Stimulated activated CD8-positive, alpha-beta memory T cell treated with anti-CD3 and anti-CD28 coated beads, Interleukin-7, amount 100 ng/mL, for 4 hours (primary cell): ENCODE measurements at regions not wholly inside any gene's neighbourhood (a gene's known extent, or its start where the extent isn't known, plus 50 kb on each side); places are given as distances from the start of the nearest gene placed in this dataset.
"Not testable (repeated sequence)": the region's sequence is repeated elsewhere in the genome, so short reads cannot be mapped to it uniquely, and the experiment has no call there.

ENCODE experiments used
- DNase-seq, 2 donors: peaks; one replicate each; pipeline ENCODE4 v3.0.0-alpha.2; 2020; ENCODE audit warnings: low read depth in 2 of 2

DNA sequence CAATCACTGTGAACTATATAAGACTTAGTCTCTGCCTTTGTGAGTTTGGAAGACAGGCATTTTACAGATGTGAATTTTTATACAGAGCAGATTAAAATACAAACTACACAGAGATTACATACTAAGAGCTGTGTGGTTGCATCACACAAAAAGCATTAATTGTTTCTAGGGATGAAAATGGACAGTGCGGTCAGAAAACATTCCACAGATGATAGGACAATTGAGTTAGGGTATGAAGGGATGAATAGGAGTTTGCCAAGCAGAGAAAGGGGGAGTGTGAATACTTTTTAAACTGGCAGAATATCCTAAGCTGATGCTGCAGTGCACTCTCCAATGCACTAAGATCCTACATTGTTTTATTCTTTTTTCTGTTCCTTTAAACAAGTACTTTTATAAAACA lies 345.8 kb downstream of the VRK1 start:
- DNase-seq, result no peak

DNA sequence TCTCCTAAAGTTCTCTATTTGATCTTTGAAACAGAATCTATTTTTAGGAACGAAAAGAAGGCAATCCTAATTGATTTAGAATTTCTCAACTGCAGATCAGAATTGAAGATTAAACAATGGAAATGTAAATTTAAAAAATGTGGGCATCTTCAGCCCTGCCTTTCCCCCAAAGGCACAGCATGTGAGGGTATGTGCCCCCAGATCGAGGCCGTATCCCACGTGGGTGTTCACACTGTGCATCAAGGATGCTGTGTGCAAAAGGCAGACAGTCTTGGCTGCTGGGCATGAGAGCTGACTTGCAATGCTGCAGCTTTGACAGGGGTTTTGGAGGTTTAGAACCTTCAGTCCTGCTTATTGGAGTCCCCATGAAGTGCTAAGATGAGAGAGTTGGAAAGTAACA lies 346.3 kb downstream of the VRK1 start:
- DNase-seq, result no peak

DNA sequence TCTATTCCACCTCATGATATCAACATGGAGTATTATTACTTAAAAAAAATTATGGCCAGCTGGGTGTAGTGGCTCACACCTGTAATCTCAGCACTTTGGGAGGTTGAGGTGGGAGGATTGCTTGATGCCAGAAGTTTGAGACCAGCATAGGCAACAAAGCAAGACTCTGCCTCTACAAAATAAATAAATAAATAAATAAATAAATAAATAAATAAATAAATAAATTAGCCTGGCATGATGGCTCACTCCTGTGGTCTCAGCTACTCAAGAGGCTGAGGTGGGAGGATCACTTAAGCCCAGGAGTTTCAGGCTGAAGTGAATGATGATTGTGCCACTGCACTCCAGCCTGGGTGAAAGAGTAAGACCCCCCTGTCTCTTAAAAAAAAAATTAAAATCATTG lies 350.8 kb downstream of the VRK1 start:
- not testable (repeated sequence) for DNase-seq

DNA sequence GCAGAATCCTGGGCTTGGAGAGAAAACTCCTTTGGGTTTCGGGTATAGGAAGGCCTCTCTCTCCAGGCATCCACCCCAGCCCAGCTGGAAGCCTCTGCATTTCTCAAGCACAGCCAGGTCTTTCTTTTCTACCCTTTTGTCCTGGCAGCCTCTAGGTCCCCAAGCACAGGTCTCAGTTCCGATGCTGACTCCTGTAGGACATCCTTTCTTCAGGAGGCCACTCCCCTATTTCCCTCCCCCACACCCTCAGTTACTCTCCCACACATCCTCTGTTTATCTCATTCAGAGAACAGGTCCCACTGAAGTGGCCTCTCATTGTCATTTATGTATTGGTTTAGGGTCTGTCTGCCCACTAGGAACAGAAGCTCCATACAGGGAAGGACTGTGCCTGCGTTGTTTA lies 352.6 kb downstream of the VRK1 start:
- no peak for DNase-seq

DNA sequence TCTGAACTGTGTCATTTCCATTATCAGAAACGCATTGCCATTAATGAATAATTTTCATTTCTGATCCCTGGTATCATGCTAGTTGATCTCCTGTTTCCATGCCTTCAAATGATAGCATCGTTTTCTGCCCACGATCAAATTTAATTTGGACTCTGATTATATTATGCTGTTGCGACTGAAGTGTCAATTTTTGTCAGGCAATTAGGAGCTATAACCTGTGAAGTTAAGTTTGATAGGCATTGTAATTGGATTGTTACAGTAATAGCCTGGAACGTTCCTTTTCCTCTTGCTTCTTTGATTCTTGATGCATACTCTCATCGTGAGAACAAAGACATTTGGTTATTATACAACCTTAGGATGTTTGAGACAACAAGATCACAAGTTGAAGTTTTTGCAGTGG lies 356.3 kb downstream of the VRK1 start:
- DNase-seq, result no peak

DNA sequence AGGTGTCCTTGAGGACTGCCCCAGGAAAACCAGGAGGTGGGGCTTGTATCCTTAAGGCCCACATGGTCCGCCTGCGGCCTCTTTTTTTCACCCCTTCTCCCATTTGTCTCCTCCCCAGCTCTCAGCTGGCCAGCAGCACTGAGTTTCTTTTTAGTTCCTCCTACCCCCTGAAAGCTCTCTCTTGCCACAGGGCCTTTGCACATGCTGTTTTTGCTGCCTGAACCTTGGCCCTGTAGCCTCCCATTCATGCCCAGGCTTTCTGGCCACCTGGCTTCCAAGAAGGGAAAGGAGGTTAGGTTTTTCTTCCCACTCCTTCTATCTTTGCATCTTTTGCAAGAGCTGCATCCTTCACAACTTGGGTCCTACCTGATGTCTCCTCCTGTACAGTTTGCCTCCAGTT lies 358.1 kb downstream of the VRK1 start:
- DNase-seq, result no peak

DNA sequence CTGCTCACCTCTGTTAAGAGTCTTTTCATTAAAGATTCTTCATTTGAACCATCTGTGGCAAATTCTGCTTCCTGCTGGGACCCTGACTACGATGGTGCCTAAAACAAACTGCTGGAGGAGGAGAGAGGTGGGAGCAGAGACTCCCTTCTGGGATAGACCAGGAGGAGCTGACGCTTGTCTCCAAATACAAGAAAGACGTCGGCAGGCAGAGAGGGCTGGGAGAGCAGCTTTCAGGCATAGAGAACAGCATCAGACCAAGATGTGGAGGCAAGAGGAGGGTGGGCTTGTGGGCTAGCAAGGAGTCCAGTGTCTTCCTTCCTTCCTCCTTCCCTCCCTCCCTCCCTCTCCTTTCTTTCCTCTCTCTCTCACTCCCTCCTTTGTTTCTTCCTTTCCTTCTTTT lies 358.6 kb downstream of the VRK1 start:
- DNase-seq, result no peak

DNA sequence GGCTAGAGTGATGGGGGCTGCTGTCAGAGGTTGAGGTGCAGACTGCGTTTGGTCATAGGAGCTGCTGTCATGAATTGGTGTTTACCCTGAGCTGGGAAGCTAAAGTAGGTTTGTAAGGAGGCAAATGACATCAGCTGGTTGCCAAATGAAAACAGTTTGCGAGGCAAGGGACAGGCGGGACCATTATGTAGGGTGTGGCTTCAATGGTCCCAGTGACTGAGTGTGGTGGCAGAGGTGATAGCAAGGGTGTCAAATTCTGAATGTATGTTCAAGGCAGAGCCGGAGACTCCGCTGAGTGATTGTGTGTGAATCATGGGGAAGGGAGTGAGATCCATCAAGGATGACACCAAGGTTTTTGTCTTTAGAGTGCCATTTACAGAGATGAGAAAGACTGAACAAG lies 359.5 kb downstream of the VRK1 start:
- no peak for DNase-seq

DNA sequence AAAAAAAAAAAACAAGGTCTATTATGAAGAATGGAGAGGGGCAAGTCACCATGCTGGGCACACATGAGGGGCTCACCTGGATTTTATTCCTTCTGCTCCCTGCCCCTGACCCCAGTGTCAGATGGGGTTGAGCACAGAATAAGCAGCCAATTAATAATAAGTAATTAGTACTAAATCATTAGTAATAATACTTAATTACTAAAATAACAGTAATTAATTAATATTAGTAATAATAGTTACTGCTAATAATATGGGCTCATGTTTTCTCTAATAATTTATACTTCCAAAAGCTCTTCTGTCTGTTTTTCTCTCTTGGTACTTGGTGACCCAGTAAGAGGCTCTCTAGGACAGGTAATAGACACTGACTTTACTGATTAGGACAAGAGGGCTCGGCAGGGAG lies 360.9 kb downstream of the VRK1 start:
- no peak for DNase-seq

DNA sequence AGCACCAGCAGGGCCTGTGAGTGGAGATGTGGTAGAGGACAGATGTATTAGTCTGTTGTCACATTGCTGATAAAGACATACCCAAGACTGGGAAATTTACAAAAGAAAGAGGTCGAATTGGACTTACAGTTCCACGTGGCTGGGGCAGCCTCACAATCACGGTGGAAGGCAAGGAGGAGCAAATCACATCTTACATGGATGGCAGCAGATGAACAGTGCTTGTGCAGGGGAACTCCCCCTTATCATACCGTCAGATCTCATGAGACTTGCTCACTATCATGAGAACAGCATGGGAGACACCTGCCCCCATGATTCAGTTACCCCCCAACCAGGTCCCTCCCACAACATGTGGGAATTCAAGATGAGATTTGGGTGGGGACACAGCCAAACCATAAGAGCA lies 361.9 kb downstream of the VRK1 start:
- no peak for DNase-seq

DNA sequence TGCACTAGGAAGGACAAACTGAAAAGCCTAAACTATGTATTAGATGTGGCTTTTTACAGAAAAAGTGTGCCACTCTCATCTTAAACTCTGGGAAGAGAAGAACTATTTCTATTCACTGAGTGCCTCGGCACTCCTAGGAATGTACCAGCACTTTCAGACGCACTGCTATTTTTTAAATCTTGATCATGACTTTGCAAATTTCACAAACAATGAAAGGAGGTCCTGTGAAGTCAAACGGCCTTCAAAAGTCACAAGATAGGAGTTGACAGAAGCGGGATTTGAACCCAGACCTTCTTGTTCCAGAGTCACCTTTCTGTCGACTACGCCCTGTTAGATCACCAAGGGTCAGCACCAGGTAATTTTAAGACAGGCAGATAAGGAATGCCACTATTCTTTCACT lies 365.4 kb downstream of the VRK1 start:
- no peak for DNase-seq

DNA sequence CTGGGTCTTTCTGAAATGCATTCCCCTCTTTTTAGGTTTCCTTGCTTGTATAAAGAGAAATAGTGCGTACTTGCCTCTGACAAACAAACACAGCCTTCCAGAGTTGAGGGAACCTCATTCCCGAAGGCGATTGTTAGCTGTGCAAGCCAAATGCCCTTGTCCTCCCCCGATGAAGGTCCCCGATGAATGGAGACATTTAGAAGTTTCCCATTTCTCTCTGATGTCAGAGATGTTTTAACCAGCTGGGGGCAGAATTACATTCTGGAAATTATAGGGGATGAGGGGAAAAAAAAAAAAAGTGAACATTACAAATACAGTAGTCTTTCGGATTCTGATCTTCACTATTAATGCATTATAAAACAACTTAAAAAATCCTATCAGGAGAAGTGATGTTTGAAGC lies 366.8 kb downstream of the VRK1 start:
- DNase-seq, result no peak

DNA sequence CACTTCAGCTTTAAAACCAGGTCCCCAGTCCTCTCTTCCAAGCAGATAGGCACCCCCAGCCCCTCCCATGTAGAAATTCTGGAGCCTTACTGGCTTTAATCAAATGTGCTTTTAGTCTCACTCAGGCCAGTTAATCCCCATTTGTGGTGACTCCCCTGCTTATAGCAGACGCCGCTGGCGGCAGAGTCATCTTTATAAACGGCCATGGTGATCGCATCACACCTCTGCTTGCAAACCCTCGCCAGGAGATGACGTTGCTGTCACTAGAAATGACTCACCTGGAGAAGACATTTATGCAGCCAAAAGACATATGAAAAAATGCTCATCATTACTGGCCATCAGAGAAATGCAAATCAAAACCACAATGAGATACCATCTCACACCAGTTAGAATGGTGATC lies 369.3 kb downstream of the VRK1 start:
- DNase-seq, result no peak

DNA sequence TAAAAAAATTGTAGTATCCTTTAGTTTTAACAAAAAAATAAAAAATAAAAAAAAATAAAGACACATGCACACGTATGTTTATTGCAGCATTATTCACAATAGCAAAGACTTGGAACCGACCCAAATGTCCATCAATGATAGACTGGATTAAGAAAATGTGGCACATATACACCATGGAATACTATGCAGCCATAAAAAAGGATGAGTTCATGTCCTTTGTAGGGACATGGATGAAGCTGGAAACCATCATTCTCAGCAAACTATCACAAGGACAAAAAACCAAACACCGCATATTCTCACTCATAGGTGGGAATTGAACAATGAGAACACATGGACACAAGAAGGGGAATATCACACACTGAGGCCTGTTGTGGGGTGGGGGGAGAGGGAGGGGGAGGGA lies 370.4 kb downstream of the VRK1 start:
- DNase-seq, result not testable (repeated sequence)

DNA sequence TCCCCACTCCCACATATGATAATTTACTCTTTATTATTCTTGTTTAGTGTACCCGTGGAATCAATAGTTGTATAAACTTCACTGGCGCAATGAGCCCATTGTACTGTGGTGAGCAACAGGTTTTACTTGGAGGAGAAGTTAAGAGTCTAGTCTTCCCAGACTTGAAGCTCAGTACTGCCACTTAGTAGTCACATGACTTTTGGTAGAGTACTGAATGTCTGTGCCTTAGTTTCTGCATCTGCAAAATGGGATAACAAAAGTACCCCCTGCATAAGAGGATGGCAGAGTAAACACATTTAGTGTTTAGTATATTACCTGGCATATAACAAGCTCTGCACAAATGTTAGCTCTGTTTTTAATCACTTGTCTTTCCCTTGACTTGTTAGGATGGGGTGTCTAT lies 375.5 kb downstream of the VRK1 start:
- no peak for DNase-seq

DNA sequence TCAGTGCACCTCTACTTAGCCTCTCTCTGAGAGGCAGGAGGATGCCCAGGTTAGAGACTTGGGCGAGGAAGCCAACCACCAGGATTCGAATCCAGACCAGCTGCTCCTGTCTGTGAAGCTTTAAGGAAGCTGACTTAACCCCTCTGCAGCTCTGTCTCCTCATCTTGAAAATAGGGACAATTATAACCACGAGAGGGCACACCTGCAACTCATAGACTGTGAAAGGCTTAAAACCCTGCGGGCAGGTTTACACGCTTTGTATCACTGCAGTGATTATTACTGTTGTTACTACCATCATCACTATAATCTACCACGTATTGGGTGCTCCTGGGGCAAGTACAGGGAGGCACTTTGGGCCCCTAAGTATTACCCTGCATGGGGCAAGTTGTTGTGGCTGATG lies 379.8 kb downstream of the VRK1 start:
- DNase-seq, result no peak

DNA sequence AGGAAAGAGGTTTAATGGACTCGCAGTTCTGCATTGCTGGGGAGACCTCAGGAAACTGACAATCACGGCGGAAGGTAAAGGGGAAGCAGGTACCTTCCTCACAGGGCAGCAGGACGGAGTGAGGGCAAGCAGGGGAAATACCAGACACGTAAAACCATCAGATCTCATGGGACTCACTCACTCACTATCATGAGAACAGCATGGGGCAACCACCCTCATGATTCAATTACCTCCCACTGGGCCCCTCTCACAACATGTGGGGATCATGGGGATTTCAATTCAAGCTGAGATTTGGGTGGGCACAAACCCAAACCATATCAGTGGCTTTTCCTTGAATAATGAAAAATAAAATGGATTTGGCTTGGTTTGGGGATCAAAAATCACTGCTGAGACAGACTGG lies 380.5 kb downstream of the VRK1 start:
- DNase-seq, result no peak

DNA sequence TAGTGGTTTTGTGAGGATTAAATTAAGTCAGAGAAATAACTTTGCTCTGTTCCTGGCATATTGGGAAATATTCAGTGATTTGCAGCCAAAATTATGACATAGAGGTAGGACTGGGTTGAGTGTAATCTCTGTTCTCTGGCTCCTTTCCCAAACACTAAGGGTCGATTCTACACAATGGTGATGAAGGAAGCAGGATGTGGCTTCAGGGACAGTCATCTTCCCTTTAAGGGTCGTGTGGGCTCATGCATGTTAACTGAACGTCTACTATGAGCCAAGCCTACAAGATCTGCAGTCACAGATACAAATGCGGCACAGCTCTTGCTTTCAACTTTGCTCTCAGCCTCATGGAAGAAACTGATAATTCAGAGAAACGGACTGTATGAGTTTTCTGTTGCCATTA lies 381.6 kb downstream of the VRK1 start:
- DNase-seq, result no peak

DNA sequence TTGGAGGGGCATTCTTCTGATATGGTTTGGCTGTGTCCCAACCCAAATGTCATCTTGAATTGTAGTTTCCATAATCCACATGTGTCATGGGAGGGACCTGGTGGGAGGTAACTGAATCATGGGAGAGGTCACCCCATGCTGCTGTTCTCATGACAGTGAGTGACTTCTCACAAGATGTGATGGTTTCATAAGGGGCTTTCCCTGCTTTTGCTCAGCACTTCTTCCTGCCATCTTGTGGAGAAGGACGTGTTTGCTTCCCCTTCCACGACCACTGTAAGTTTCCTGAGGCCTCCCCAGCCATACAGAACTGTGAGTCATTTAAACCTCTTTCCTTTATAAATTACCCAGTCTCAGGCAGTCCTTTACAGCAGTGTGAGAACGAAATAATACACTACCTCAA lies 382.4 kb downstream of the VRK1 start:
- no peak for DNase-seq

DNA sequence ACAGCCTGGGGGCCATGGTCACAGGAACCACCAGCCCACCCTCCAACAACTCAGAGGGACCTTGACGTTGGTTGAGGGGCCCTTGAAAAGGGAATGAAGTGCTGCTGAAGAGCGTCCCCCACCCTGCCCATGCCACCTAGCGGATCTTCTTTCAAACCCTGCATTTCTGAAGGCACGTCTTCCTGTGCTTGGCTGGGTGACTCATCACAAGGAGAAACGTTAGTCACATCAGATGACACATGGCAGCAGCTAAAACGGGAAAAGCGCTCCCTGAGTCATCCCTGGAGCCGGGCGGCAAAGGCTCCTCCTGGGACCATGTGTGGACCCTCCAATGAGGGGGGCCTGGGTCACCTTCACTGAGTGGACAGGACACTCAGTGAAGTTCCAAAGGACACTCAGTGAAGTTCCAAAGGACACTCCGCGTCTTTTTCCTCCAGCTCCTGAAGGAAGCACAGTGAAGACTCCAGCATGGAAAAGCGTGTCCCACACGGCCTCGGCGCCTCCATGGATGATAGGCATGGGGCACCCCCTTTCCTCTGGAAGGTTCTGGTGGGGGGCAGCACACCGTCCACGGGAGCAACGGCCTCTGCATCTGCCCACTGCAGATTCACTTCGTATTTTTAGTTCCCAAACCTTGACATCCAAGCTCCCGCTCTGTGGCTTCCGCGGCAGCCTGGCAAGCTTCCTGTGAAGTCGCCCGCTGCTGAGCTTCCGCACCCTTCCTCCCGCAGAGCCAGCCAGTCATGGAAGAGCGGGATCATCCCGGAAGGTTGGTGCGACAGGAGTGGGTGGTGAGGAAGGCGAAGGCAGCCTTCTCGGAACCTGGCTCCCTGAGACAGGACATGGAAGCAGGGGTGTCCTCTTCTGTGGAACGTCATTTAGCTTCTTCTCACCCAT lies 383.4 kb downstream of the VRK1 start:
- DNase-seq, result no peak

DNA sequence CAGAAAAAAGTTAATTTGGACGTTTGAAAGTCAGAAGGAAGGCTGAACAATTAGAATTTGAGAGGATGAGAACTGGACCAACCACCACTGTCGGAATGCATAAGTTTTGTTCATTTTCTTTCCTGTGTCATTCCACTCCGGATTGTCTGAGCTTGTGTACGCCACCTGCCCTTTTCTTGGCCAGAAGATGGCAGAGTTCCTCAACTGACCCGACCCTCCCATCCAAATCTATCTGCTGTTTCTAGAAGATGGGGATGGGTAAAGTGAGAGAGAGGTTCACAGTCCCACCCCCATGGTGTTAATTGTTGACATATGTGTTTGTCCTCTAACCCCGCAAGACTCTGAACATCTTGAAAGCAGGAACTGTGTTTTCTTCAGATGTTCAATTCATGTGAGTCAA lies 388.0 kb downstream of the VRK1 start:
- DNase-seq, result no peak

DNA sequence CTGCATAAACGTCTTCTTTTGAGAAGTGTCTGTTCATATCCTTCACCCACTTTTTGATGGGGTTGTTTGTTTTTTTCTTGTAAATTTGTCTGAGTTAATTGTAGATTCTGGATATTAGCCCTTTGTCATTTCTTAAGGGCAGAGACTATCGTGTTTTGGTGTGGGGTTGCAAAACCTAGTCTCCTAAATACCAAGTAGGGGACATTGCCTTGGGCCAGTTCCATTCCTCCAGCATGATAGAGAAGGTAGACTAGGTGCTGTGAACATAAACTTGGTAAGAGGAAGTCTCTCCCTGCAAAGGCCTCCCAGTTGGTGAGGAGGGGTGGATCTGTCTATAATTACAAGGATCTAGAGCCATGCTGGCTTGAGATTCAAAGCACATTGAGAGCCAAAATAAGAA lies 390.7 kb downstream of the VRK1 start:
- no peak for DNase-seq

DNA sequence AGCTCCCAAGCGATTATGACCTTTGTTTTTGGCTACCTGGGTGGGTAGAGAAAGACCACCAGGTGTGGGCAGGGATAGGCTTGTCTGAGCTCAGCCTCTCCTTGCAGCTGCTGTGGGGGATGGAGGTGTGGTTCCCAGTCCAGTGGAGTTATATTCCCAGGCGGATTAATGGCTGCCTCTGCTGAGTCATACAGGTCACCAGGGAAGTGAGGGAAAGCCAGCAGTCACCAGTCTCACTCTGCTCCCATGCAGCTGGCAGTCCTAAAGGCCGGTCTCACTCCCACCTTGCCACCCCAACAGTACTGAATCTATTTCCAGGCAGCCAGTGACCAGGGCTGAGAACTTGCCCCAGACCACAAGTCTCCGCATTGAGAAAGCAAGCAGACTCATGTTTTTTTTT lies 399.2 kb downstream of the VRK1 start:
- DNase-seq, result no peak

DNA sequence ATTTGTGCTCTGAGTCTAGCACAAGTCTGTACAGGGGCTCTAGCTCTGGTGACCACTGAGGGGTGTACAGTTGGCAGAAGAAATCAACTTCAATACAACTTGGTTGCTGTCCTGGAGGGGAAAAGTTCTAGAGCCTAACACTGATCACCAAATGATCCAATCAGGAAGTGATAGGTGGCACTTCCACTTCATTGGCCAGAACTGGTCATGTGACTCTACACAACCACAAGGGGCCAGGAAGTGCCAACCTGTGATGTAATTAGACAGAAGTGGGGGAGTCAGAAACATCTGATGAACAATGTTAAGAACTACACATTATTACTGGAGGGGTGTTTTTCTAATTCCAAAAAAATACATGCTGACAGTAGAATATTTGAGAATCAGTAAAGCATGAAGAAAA lies 401.6 kb downstream of the VRK1 start:
- no peak for DNase-seq
